ENCODE measurements at regions not wholly inside any gene's neighbourhood (a gene's known extent, or its start where the extent isn't known, plus 50 kb on each side); places are given as distances from the start of the nearest gene placed in this dataset.
"Not testable (repeated sequence)": the region's sequence is repeated elsewhere in the genome, so short reads cannot be mapped to it uniquely, and the experiment has no call there.

DNA sequence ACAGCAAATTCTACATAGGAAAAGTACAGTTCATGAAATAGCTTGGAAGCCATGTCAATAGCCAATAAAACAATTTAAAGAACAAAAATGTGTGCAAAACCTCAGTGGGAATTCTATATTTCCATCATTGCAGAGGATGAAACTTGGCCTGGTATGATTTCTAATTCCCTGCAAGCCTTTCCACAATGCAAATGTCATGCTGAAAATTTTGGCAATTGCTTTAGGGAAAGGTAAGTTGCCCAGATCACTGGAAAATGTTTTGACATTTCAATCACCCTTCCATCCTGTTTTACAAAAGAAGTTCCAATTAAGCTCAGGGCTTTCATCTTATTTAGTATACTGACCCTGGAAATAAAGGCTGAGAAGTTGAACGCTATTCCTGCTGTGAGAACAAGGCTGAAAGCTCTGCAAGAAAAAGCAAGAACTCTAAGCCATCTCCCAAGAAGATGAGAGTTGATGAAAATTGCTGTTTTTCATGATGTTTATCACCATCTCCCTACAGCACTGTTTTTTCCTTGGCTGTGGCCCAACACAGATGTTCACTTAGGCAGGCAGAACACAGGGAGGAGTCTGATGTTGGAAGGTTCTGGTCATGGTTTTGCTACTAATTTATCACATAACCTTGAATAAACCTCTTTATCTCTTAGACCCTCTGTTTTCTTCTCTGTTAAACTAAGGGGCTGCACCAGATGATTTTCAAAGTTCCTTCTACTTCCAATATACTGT lies 263.7 kb downstream of the KCTD12 start:
- DNase-seq: peak in 1 of 56 donors; percentile 3

DNA sequence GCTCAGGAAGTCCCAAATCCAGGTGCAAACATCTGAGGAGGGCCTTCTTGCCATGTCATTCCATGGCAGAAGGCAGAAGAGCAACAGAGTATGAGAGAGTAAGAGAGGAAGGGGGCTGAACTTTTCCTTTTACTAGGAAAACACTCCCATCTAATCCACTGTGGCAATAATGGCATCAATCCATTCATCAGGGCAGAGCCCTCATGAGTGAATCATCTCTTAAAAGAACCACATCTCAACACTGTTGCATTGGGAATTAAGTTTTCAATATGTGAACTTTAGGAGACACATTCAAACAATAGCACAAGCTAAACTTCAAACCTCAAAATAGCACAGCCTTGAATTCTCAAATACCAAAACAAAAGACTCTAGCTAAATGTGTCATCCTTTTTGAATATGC lies 264.5 kb downstream of the KCTD12 start:
- DNase-seq: no peak

DNA sequence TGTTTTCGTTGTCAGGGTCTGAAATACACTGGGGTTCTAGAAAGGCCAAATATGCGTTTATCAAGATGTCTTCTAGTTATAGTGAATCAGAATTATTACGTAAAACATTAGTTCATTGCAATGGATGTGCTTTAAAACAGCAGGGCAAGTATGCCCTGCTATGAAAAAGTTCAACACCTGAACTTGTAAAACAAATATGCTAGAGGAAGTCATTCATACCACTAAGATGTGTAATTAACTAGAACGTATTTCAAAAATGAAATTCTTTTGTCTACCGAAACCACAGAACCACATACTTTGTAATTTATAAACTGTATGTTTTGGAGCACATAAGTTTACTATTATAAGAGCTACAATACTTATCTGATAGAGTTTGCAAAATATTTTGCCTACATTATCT lies 266.2 kb downstream of the KCTD12 start:
- DNase-seq: no peak

DNA sequence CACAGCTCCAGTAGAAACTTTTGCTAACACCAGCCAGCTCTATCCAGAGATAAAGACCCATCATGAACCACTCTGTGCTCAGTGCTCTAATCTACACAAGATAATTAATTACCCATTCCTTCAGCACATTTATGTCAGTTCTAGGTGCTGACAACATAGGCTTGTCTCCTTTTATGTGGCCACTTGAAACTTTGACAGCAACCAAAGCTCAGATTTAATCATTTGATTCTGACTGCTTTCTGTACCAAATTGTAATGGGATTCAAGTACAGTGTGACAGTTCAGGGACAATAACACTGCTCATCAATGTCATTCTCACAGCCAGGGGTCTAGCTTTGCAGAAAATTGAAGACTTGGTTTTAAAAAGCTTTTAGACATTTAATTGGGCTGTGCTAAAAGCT lies 266.6 kb downstream of the KCTD12 start:
- no peak for DNase-seq

DNA sequence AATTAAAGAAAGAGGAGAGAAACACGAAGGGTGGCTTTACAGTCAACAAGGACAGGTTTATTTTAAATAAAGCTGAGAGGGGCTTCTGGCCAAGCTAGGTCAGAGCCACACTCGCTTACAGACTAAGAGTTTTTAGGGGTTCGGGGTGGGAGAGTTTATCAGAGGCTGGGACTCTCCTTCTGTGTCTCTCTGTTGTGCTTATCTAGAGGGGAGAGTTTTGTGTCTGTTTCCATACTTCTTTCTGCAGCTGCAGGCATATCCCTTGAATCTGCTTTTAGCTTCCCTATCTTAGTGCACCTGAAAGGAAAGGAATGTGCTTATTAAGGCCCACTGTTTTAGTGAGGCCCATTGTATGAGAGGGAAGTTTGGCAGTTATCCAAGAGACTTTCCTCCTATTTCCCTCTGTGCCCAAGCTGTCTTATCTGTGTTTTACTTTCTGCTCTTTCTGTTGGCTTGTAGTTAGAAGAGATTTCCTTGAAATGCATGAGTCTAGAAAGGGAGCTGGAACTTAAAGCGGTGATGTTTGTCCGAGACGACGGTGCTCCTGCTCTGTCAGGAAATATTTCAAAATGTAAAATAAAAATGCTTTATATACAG lies 275.3 kb downstream of the KCTD12 start:
- no peak for DNase-seq

DNA sequence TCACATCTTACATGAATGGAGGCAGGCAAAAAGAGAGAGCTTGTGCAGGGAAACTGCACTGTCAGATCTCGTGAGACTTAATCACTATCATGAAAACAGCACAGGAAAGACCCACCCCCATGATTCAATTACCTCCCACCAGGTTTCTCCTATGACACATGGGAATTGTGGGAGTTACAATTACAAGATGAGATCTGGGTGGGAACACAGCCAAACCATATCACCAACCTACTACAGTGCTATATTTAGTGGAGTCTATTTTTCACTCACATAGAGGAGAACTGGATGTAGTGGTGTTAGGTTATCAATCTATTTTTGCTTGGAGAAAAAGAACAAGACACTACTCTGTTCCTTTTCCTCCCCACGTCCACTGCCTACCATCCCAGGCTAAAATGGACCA lies 276.6 kb downstream of the KCTD12 start:
- DNase-seq: peak in 14 of 56 donors; percentile 1 to 61 (median 8)

DNA sequence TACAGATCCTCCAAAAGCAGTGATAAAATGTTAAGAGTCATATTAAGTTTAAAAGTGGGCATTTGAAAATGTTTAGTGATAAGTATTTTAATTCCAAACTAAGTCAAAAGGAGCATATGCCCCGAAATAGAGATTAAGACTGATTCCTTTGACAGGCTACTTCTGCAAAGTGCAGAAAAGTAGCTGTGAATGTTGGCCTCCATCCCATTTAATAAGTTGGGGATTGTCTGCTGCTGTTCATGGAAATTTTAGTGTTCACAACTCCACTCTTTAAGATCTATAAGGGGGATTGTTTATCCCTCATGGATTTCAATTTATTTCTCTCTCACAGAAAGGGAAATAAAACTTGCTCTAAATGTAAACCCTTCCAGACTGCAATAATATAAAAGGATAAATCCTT lies 278.3 kb downstream of the KCTD12 start:
- DNase-seq: no peak

DNA sequence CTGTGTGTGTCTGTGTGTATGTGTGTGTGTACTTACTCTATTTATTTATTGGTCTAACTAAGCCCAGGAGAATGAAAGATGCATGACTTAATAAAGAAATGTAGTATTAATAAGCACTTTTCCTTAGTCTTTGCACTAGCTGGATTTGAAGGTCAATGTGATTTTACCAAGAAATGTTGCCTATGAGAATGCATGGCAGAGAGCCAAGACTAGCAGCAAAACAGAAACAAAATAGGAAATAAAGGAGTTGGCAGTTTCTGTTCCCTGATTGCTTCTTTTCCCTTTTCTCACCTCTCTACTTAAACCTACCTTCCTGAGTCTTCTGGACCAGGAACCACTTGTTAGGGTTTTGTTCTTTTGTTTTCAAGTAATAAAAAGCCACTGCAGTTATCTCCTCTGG lies 286.1 kb downstream of the KCTD12 start:
- no peak for DNase-seq

DNA sequence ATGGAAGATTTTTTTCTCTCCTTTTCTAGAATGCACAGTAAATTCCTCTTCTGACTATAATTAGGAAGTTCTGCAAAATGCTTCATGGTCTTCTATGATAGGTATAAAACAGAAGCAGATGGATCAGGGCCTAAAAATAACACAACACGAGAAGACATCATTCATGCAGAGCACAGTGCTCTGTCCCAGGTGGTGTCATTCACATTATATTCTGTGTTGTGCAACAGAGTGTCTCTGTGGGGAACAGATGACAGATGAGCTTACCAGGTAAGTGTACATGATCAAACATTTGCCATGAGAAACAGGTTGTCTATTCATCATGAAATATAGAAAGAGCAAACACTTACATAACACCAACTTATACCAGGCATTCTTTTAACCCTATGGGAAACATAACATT lies 288.3 kb downstream of the KCTD12 start:
- DNase-seq: no peak

DNA sequence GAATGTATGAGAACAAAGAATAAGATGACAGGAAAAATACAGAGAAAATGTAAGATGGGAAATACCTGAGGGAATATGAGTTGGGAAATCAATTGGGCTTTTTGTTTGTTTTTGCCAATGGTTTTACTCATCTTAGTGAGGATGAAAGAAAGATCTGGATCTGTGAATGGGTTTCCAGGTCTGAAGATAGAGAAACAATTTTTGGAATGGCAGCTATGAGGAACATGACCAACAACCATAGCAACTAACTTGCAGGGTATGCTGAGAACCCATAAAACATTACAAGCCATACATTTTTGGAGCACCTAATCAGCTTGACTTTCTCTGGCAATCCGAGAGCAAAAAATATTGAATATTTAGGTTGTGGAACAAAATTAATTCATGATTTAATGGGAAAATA lies 290.0 kb downstream of the KCTD12 start:
- DNase-seq: no peak

DNA sequence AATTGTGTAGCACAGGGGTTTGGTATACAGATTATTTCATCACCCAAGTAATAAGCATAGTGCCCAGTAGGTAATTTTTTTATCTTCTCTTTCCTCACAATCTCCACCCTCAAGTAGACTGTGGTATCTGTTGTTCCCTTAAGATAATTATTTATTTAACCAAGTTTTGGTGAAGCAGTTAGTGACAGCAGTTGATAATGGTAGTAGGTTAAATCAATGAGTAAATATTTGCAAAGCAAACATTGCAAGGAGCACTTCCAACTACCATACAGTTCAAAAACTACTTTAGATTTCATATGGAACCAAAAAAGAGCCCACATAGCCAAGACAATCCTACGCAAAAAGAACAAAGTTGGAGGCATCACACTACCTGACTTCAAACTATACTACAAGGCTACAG lies 291.8 kb downstream of the KCTD12 start:
- no peak for DNase-seq

DNA sequence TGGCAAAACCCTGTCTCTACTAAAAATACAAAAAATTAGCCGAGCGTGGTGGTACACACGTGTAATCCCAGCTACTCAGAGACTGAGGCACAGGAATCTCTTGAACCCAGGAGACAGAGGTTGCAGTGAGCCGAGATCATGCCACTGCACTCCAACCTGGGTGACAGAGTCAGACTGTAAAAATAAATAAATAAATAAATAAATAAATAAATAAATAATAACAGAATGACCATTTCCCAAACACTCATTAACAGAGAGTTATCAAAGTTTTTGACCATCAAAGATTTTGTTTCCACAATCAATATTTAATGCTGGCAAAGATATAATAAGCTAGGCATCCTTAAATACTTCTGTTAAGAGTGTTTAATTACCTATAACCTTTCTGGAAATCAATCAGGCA lies 299.4 kb downstream of the KCTD12 start:
- DNase-seq: no peak

DNA sequence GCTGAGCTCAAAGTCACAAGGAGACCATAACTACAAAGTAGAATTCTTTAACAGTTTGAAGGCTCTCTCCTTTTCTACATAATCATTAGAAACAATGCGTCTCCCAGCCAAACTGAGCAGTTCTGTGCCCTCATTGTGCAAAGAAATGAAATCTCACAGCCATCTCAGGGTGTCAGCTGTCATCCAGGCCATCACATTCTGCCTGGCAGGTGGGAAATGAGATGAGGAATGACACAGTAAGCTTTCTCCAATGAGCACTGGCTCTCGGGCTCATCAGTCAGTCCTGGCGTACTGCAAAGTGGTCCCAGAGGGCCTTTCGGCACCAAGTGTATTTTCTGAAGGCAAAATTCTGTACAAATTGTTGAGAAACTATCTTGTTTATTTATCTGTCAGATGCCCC lies 306.5 kb downstream of the KCTD12 start:
- DNase-seq: no peak

DNA sequence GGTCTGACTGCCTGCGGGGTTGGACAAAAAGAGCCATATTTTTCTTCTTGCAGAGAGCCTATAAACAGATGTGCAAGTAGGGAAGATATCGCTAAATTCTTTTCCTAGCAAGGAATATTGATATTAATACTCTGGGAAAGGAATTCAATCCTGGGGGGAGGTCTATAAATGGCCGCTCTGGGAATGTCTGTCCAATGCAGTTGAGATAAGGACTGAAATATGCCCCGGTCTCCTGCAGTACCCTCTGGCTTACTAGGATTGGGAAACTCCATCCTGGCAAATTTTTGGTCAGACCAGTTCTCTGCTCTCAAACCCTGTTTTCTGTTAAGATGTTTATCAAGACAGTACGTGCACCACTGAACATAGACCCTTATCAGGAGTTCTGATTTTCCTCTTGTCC lies 310.6 kb downstream of the KCTD12 start:
- DNase-seq: not testable (repeated sequence)

DNA sequence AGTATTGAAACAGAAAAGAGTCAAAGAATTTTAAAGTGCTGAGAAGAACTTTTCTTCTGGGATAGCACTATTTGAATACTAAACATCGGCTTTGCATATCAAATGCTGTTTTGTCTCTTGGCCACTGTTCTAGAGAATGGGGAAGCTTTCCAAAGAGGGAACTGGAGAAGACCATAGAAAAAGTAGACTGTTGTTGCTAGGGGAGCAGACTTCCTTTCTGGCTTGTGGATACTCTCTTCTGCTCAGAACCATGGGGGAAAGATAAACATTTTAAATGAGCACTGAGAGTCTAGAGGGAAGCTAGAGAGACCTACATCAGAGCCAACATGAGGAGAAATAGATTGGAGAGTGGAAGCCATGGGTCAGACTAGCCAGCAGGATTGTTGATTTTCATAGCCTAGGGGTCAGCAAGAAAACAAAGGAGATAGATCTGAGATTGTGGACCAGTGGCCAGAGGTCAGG lies 315.7 kb downstream of the KCTD12 start:
- DNase-seq: peak in 2 of 56 donors; percentile 3 to 4

DNA sequence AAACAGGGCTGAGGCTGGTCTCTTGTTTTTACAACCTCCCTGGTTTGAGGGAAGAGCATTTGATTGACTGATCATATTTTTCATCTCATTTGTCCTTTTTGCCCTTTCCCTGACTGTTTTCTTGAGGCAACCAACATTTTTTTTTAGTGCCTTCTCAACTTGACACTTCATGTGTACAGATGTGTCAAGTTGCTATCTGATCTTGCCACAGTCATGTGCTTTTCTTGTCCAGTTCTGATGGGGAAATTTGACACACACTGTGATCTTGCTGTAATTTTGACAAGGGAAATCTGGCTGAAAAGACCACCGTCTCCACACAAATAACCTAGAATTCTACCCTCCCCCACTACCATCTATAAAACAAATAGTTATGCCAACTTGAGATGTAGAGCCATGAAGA lies 329.6 kb downstream of the KCTD12 start:
- DNase-seq: no peak

DNA sequence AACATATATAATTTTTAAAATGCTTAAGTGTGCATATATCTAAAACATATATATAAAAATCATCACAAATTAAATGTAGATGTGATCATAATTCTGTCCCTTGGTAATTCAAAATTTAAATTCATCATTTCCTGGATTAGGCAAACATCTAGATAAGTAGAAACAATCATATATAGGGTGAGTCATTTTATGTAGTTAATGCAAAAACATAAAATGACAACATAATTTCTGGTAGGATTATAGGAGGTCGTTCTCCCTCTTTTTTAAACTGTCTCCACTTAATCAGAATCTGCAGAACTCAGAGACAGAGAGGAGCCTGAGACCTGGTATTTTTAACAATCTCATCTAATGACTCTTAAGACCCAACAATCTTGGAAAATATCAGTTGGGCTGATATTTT lies 333.4 kb downstream of the KCTD12 start:
- no peak for DNase-seq

DNA sequence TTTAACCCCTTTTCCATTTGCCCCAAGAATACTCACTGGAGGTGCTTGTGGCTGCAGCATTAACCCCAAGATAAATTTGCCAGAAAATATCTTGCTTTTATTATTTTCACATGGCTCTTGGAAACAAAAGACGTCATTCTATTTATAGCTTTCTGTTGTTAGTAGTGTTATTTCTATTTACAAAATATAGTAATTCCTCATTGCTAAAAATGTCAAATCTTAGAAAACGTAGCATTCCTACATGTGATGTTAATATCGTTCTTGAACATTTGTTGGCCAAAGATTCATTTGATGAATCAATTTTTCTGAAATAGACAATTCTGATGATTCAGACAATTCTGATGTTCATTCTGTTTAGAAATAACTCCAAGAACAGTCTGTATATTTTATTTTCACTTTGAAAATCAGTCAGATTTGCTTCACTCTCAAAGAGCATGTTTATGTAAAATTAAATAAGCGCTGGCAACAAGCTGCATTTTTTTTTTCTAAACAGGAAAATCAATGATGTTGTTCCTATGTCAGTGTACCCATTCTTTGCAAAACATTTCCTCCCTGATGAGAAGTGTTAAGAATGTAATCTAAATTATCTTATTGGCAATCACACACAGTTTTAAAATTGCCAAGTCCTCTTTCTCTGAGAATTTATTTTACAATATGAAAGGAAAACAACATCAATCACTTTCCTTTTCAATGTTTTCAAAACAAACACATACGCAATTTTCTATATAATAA lies 334.0 kb downstream of the KCTD12 start:
- DNase-seq: no peak

DNA sequence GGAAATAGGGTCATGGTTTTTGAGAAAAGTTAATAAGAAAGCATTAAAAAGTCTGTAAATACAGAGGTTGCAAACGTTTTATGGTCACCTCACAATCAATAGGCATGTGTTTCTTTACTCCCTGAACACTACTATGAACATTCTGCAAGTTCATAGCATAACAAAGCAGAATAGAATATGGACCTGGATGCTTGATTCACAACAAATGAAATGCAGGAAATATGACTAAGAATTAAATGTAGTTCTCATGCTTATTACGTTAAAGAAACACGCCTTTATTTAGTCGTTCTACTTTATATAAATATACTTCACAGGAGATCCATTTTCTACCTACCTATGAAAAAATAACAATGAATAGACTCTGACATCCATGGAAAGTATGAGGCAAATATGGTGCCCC lies 344.0 kb downstream of the KCTD12 start:
- no peak for DNase-seq

DNA sequence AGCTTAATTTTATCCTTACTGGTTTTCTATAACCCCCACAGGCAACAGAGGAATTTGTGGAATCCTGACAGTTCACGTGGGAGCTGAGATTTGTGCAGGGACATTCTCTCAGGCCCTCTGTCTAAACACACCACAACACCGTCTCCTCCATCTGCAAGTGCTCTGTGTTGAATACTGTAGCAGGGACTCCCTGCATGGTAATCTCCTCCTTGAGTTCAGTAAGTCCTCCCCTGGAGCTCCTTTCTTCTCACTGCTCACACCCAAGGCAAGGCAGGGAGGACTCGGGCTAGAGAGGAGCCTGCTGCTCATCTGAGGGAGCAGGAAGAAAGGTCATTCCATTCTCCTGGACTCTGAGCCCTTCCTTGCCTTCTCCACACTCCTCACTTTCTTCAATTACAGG lies 348.2 kb downstream of the KCTD12 start:
- DNase-seq: no peak

DNA sequence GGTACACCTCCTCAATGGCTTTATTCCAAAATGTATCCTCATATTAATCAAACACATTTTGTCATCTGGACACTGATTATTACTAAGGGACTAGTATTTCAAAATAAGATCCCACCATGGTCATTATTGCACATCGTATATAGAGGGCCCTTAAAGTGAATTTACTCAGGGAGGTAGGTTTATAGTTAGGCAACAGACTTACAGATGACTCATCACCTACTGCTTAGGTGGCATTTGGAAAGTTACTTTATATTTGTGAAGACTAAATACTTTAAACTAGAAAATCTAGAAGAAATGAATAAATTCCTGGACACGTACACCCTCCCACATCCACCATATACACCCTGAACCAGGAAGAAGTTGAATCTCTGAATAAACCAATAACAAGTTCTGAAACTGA lies 353.0 kb downstream of the KCTD12 start:
- no peak for DNase-seq

DNA sequence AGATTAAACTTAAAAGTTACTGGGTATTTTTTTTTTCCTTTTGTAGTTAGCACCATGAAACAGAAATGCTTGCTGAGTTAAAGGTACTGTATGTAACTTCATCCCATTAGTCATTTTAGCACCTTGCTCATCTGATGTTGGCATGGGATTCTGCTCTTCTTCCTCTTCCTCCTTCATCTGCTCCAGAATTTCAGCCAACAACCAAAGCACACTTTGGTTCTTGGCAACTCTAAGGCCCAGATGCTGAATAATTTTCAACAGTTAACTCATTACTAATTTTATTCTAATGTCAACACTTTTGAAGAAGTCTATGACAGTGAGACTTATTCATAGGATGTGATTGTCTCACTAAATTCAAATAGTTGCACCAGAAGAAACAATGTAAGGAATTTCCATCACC lies 359.2 kb downstream of the KCTD12 start:
- DNase-seq: no peak
